HG03159 (cell line): ENCODE measurements at regions not wholly inside any gene's neighbourhood (a gene's known extent, or its start where the extent isn't known, plus 50 kb on each side); places are given as distances from the start of the nearest gene placed in this dataset.

Experiments used
- ATAC-seq: cut with Tn5 transposase; IDR thresholded peaks from one replicate; pipeline ENCODE4 v1.9.1; 2021; ENCODE audit warnings: mild to moderate bottlenecking, moderate library complexity; ENCODE audit not compliant: unreplicated experiment

DNA sequence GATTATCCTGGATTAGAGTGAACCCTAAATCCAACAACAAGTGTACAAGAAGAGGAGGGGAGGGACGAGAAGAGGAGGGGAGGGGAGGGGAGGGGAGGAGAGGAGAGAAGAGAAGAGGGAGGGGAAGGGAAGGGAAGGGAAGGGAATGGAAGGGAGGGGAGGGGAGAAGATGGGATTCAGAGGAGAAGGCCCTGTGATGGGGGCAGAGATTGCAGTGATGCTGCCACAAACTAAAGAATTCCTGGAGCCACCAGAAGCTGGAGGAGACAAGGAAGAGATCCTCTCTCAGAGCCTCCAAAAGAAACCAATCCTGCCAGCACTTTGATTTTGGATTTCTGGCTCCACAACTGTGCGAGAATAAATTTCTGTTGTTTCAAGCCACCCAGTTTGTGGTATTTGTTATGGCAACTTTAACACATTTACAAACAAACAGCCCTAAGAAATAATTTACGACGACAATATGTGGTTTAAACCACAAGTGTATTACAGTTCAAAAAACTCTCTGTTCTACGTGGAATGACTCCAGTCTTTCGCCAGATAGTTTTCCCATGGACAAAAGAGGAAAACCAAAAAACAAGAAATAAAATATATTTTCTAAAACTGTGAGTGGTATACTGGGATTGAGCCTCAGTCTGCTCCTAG is 235.4 kb downstream of the HDGFL1 start:
- no peak for ATAC-seq

GRCh38 chr6:22807261-22807660 is 237.9 kb downstream of the HDGFL1 start:
- no peak for ATAC-seq

DNA sequence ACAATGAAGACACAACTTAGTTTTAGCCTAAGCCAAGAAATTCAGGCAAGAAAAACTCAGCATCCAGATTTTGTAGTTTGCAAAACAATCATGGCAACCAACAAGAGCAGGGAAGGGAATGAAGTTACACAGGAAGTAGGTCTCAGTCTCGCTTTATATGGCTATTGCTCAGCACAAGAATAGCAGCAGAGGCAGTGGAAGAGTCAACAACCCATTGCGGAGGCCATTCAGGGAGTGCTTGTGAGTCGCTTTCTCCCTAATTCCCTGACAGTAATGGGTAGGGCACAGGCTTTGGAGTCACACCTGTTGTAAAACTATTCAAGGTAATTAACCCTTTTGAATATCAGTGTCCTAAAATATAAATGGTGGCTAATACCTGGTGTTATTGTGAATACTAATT is 238.5 kb downstream of the HDGFL1 start:
- ATAC-seq: no peak

DNA sequence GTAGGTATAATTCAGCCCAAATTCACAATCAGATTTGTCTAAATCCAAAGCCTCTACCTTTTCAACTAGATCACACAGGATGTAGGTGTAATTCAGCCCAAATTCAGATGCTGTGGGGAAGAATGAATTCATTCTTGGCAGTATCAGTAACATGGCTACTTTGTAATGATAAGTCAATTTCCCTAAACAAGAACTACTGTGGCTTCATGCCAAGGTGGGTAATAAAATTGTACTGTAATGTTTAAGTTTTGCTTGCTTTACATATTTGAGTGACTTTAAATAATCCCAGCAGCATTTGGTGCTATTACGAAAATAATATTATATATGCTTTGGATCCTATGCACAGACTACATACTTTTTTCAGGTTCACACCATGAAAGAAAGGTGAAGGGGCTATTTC is 239.1 kb downstream of the HDGFL1 start:
- ATAC-seq: no peak

GRCh38 chr6:22809370-22809769 is 240.0 kb downstream of the HDGFL1 start:
- ATAC-seq: no peak

GRCh38 chr6:22819209-22819608 is 249.8 kb downstream of the HDGFL1 start:
- ATAC-seq: no peak

GRCh38 chr6:22821664-22822320 is 252.4 kb downstream of the HDGFL1 start:
- no peak for ATAC-seq

- no peak for ATAC-seq
Measured at GRCh38 chr6:22825210-22825609, 255.8 kb downstream of the HDGFL1 start.

- no peak for ATAC-seq
Measured at GRCh38 chr6:22826961-22827360, 257.6 kb downstream of the HDGFL1 start.

GRCh38 chr6:22827760-22828159 is 258.4 kb downstream of the HDGFL1 start:
- ATAC-seq: no peak

DNA sequence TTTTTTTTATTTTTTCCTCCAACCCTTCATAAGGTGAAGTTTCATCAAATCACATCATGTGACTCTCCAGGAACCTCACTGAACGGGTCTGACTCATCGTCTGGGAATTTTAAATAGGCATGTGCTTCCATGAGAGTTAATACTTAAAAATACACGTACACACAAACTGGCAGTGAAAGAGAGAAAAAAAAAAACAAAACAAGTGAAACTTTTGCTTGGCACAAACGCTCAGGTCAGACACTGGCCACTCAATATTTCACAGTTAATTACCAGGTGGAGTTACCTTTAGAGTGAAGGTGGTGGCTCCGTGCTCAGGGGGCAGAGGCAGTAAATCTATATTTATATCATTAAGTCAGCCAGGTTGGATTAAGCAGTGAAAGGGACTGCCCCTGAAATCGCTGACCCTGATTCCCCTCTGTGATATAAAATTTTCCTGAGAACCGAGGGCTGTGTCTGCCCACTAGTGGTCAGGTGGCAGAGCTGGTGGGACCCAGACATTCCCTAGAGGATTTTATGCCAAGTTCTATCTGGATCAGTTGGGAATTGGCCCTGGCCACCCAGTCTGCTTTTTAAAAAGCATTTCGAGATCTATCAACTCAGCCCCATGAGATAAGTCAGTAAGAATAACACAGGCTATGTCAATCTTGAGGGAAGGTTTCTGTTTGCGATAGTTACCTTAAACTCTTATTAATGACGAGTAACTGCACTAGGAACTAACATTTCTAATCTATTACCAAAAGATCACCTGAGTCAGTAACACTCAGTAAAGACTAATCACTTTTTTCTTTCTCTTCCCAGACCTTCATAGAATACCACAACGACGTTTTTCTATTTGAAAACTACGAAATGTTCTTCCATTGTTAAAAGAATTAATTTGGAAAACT is 259.1 kb downstream of the HDGFL1 start:
- ATAC-seq: no peak

DNA sequence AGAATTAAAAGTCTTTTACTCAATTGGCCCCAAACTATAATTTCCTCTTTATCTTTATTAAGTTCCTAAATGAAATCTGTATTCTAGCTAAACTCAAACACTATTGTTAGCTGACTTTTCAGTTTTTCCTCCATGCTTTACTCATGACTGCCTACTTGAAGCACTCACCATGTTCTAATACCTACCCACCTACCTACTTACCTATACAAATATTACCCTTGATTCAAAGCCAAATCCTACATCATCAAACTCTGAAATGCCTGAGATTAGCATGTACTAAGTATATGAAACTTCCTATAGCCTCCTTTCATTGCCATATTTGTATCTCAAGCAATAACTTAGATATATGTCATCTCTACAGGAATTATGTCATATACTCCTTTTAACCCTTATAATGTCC is 259.7 kb downstream of the HDGFL1 start:
- ATAC-seq: no peak

DNA sequence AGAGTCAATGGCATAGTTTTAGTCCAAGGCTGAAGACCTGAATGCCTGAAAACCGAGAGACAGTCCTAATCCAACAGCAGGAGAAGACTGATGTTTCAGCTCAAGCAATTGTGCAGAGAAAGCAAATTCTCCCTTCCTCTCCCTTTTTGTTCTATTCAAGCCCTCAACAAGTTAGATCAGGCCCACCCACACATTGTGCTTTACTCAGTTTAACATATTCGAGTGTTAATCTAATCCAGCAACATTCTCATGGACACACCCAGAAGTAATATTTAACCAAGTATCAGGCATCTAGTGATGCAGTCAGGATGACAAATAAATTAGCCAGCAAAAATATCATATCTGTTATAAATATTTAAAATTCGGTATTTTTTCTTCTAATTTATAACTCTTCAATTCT is 261.1 kb downstream of the HDGFL1 start:
- no peak for ATAC-seq

DNA sequence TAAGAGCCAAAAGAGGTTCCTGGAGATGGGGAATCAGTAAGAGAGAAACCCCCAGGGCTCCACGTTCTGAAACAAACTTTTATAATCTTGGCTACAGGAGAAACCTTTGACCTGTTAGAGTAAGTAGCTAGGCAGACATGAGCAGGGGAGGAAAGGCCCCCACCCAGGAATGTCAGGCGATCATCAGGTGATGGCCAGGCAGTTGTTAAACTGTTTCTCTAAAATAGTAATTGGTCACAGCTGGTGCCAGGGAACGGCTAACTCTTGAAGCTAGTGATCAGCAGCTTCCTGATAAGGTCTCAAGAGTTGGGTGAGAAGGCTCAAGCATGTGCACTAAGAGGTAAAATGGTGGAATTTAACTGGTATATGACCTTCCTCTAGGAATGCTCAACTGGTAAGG is 263.8 kb downstream of the HDGFL1 start:
- ATAC-seq: no peak

- no peak for ATAC-seq
Measured at GRCh38 chr6:22838345-22838744, 269.0 kb downstream of the HDGFL1 start.

GRCh38 chr6:22845467-22845866 is 276.1 kb downstream of the HDGFL1 start:
- no peak for ATAC-seq

GRCh38 chr6:22848121-22848520 is 278.8 kb downstream of the HDGFL1 start:
- ATAC-seq: no peak

- no peak for ATAC-seq
Measured at GRCh38 chr6:22849921-22850320, 280.6 kb downstream of the HDGFL1 start.

DNA sequence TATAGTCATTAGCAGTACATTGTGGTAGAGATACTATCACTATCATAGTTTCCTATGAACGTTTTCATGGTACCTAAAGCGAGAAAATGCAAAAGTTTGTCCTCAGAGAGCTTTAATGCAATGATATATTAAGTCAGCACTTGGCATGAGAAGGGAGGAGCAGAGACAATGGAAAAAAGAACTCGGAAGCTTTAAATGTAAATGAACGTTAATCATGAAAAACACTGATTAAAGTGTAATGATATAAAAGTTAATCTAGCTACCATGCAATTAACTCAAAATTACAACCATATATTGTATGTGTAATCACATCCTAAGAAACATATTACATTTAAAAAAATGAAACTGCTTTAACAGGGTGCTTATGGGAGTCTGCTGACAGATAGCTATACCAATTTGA is 282.7 kb downstream of the HDGFL1 start:
- ATAC-seq: no peak

GRCh38 chr6:22873513-22874136 is 304.3 kb downstream of the HDGFL1 start:
- no peak for ATAC-seq

- ATAC-seq: no peak
Measured at GRCh38 chr6:22875845-22876244, 306.5 kb downstream of the HDGFL1 start.

DNA sequence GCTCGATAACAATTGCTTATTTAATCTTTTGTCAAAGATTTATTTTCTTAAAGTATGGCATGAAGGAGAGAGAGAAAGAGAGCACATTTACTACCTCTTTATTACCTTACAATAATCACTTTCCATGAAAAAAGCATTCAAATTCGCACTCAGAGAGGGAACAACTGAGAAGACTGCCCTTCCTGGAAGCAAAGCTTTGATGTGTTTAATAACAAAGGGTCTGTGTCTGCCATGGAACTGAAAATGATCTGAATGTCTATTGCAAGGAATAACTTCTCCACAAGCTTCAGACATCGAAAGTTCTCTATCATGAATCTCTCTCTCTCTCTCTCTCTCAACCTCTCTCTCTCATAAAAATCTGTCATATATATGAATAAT is 308.9 kb downstream of the HDGFL1 start:
- no peak for ATAC-seq
